ENCODE measurements at regions not wholly inside any gene's neighbourhood (a gene's known extent, or its start where the extent isn't known, plus 50 kb on each side); places are given as distances from the start of the nearest gene placed in this dataset.
A peak's percentile ranks its signal among the peaks of the same experiment; 100 is the strongest.

- Histone ChIP-seq H3K27me3 (no peaks in the 10 kb centered on the region), H3K9me3 (replicated peaks in 1 of 11) (no peaks in the 10 kb centered on the region), H3K36me3 (no peaks in the 10 kb centered on the region), H4K20me1 (no peaks in the 10 kb centered on the region), H3K4me1 (peaks cover 0 to 31% (median 20%) of the 10 kb centered on the region in 10 experiments; a peak in 16 of 20 replicates), H3K4me3 (no peak overlapping the region), H3K9ac (no peak overlapping the region), H3K4me2 (peak overlapping the region in 4 of 11 experiments; percentile 74 to 77 (median 76); a peak in 6 of 22 replicates), H3K27ac (no peak overlapping the region)
- TF ChIP-seq Cebpa-rat (IDR thresholded peaks at IDR 0.05) = no peak
Observed at GRCh38 chr5:179415291-179416060, 70.2 kb upstream of the ADAMTS2 start.

DNA sequence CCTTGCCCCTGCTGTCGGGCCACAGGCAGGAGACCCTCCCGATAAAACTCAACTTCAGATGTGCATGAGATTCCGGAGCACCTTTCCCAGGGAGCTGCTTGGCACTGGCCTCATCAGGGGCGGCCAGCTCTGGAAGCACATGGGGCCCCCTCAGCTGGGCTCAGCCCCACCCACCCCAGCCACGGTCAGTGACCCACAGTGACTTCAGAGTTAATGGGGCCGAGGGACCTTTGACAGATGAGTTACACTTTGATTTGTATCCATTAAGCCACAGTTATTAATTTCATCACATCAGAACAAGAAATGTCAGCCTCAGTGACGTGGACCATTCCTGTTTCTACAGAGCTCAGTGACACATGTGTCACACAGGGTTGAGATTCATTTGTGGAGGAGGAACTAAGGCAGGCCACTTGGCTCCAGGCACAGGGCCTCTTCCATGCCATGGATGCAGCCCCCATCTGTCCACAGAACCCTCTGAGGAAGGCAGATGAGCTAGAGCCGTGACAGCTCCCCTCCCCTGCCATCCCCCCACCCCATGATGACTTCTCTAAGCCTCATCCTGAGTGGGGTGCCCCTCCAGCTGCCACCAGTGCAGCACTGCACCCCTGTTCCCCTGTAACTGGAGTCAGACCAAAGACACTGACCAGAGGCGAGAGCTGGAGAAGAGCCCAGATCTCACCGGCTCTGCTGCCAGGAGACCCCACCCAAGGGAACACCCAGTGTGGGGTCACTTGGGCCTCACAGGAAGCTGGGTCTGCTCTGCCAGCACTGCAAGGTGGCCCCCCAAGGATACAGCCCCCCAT lies 69.4 kb upstream of the ADAMTS2 start:
- Histone ChIP-seq H3K4me3 (no peak overlapping the region), H4K20me1 (no peaks in the 10 kb centered on the region), H3K4me1 (peaks cover 0 to 31% (median 20%) of the 10 kb centered on the region in 10 experiments; a peak in 16 of 20 replicates), H3K4me2 (no peak overlapping the region), H3K27ac (no peak overlapping the region), H3K9me3 (replicated peaks in 1 of 11) (no peaks in the 10 kb centered on the region), H3K9ac (no peak overlapping the region), H3K27me3 (no peaks in the 10 kb centered on the region), H3K36me3 (no peaks in the 10 kb centered on the region)
- no peak for TF ChIP-seq Cebpa-rat (IDR thresholded peaks at IDR 0.05)

DNA sequence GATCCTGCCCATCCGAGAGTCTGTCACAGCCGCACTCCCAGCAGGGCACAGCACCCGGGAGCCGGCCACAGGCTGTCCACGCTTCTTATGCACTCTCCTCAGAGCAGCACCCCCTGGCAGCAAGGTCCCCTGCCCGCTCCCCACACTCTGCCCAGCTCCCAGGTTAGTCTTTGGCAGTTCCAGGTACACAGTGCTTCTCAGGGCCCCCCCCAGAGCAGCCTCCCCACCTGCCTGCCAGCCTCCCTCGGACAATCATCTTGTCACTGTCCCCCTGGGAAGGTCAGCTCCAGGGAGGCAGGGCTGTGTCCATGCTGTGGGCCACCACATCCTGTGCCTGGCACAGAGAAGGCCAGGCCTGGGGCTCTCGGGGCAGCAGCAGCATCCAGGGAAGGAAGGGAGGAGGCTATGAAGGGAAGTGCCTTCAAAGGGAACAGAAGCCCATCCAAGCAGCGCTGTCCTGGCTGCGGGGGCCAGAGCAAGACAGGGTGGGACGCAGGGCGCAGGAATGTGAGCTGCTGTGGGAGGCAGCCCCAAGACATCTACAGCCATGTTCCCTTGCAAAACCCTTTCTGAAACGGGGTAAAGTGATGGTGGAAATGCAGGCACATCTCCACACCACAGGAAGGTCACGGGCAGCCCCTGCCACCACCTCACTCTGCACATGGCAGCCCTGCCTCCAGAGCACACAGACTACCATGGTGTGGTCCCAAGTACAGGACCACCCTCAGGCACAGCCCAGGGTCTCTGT lies 68.6 kb upstream of the ADAMTS2 start:
- Histone ChIP-seq H3K4me2 (no peak overlapping the region), H4K20me1 (no peaks in the 10 kb centered on the region), H3K27ac (no peak overlapping the region), H3K36me3 (no peaks in the 10 kb centered on the region), H3K27me3 (no peaks in the 10 kb centered on the region), H3K4me1 (peaks cover 0 to 31% (median 20%) of the 10 kb centered on the region in 10 experiments; a peak in 16 of 20 replicates), H3K9ac (no peak overlapping the region), H3K4me3 (no peak overlapping the region), H3K9me3 (replicated peaks in 1 of 11) (no peaks in the 10 kb centered on the region)
- no peak for TF ChIP-seq Cebpa-rat (IDR thresholded peaks at IDR 0.05)

DNA sequence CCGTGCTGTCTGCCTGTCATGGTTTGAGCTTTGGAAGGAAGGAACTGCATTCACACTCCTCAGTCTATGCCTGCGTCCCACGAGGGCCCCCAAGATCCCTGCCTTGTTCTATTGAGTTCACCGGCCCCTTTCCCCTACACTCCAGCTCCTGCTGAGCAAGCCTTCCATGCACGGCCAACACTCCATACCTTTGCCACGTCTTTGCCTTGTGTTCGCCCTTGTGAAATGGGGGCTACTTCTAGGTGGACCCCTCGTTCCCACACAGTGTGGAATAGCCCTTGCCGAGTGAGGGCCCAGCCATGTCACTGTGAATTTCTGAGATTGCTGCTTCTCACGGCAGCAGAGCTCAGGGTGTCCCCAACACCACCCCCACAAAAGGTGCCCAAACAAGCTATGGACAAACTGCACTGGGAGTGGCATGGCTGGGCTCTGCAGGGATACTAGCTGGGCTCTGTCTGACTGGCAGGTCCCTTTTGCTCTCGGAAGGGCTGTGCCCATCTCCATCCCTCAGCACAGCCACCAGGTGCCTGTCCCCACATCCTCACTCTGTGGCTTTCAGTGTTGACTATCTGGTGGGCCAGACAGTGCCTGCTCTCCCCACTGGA lies 67.9 kb upstream of the ADAMTS2 start:
- no peak for TF ChIP-seq Cebpa-rat (IDR thresholded peaks at IDR 0.05)
- Histone ChIP-seq H3K27ac (no peak overlapping the region), H3K4me1 (peaks cover 0 to 31% (median 20%) of the 10 kb centered on the region in 10 experiments; a peak in 16 of 20 replicates), H3K36me3 (no peaks in the 10 kb centered on the region), H4K20me1 (no peaks in the 10 kb centered on the region), H3K4me3 (no peak overlapping the region), H3K9ac (no peak overlapping the region), H3K9me3 (replicated peaks in 1 of 11) (no peaks in the 10 kb centered on the region), H3K27me3 (no peaks in the 10 kb centered on the region), H3K4me2 (no peak overlapping the region)

GRCh38 chr5:179411161-179411841 lies 66.0 kb upstream of the ADAMTS2 start:
- no peaks in the 10 kb centered on the region for H3K9me3 ChIP-seq (replicated peaks in 1 of 11)
- H3K9ac ChIP-seq = no peak overlapping the region
- H3K27me3 ChIP-seq = no peaks in the 10 kb centered on the region
- no peaks in the 10 kb centered on the region for H3K36me3 ChIP-seq
- H3K27ac ChIP-seq = no peak overlapping the region
- no peak overlapping the region for H3K4me3 ChIP-seq
- peaks cover 0 to 22% (median 4%) of the 10 kb centered on the region in 10 experiments; a peak in 14 of 20 replicates for H3K4me1 ChIP-seq
- no peaks in the 10 kb centered on the region for H4K20me1 ChIP-seq
- no peak for TF ChIP-seq Cebpa-rat (IDR thresholded peaks at IDR 0.05)
- no peak overlapping the region for H3K4me2 ChIP-seq

DNA sequence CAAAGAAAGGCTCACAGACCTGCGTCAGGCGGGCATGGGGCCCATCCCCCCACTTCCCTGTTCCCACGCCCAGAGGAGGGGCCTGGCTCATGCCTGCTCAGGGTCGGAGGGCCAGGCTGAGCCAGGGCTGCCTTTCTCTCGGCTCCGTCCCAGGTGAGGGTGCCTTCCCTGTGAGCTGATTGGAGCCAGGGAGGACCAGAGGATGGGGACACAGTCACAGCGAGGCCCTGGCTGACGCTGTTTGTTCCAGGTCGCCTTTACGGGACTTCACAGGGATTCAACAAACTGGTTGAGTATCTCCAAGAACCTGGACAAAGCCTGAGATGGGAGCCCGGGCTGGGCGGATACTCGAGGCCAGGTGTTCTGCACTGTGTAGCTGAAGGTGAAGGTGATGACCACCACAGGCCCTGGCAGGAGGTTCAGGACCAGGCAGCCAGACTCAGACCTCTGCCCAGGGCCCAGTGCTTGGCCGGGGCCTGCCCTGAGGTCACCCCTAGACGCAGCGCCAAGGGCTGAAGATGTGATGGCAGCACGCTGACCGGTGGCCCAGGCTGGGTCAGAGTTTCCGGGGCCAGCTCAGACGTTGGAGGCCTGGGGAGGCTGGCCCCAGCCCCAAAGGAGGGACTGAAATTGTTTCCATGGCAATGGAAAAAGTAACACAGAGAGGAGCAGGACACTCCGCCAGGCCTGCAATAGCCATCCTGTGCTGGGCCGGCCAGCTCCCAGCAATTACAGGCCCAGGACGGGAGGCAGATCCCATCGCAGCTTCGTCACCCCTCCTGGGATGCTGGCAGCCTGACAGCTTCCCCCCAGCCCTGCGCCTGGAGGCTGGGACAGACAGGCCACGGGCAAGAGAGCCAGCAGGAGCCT lies 65.3 kb upstream of the ADAMTS2 start:
- Histone ChIP-seq H3K36me3 (no peaks in the 10 kb centered on the region), H3K4me3 (no peak overlapping the region), H3K4me1 (peaks cover 0 to 24% (median 0%) of the 10 kb centered on the region in 10 experiments; a peak in 7 of 20 replicates), H3K9ac (no peak overlapping the region), H3K27ac (no peak overlapping the region), H3K27me3 (no peaks in the 10 kb centered on the region), H3K9me3 (replicated peaks in 1 of 11) (no peaks in the 10 kb centered on the region), H3K4me2 (no peak overlapping the region), H4K20me1 (no peaks in the 10 kb centered on the region)
- no peak for TF ChIP-seq Cebpa-rat (IDR thresholded peaks at IDR 0.05)

- no peak for TF ChIP-seq Cebpa-rat (IDR thresholded peaks at IDR 0.05)
- H3K9ac ChIP-seq = no peak overlapping the region
- H3K4me3 ChIP-seq = no peak overlapping the region
- H3K4me1 ChIP-seq = peaks cover 0 to 23% (median 0%) of the 10 kb centered on the region in 10 experiments; a peak in 7 of 20 replicates
- H3K27me3 ChIP-seq = no peaks in the 10 kb centered on the region
- H3K27ac ChIP-seq = no peak overlapping the region
- no peaks in the 10 kb centered on the region for H4K20me1 ChIP-seq
- H3K36me3 ChIP-seq = no peaks in the 10 kb centered on the region
- H3K9me3 ChIP-seq (replicated peaks in 1 of 11) = no peaks in the 10 kb centered on the region
- H3K4me2 ChIP-seq = no peak overlapping the region
Observed at GRCh38 chr5:179409806-179410205, 64.5 kb upstream of the ADAMTS2 start.

DNA sequence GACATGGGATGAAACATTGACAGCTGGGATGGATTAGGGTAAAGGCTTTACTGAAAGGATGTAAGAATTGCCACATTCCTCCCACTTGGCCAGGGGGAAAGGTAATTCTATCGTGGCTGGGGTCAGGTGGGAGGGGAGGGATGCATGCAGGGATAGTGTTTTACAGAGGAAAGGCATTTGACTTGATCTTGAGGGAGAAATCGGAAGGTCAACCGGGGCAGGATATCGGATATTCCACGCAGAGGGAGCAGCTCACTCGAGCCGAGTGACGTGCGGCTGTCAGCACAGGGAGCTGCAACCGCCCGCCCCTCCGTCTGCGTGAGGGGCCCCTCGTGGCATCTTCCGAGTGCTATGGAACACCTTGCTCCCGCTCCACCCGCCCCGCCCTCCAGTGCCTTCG lies 63.4 kb upstream of the ADAMTS2 start:
- H3K4me2 ChIP-seq = no peak overlapping the region
- H4K20me1 ChIP-seq = no peaks in the 10 kb centered on the region
- H3K9me3 ChIP-seq (replicated peaks in 1 of 11) = peaks cover 0 to 3% (median 0%) of the 10 kb centered on the region in 11 experiments; a peak in 3 of 22 replicates
- H3K36me3 ChIP-seq = no peaks in the 10 kb centered on the region
- H3K27ac ChIP-seq = no peak overlapping the region
- TF ChIP-seq Cebpa-rat (IDR thresholded peaks at IDR 0.05) = no peak
- no peak overlapping the region for H3K9ac ChIP-seq
- peaks cover 0 to 19% (median 0%) of the 10 kb centered on the region in 10 experiments; a peak in 6 of 20 replicates for H3K4me1 ChIP-seq
- H3K27me3 ChIP-seq = no peaks in the 10 kb centered on the region
- H3K4me3 ChIP-seq = no peak overlapping the region
